ENCODE measurements at regions not wholly inside any gene's neighbourhood (a gene's known extent, or its start where the extent isn't known, plus 50 kb on each side); places are given as distances from the start of the nearest gene placed in this dataset.
"Not testable (repeated sequence)": the region's sequence is repeated elsewhere in the genome, so short reads cannot be mapped to it uniquely, and the experiment has no call there.

GRCh38 chr16:64121473-64121872, 1000.4 kb downstream of the CDH11 start:
- no peak for DNase-seq (ENCODE audit: low read depth in 2 of 2)

- no peak for DNase-seq (ENCODE audit: low read depth in 2 of 2)
Measured at GRCh38 chr16:64116151-64116550, 1005.7 kb downstream of the CDH11 start.

- DNase-seq (ENCODE audit: low read depth in 2 of 2): no peak
Measured at GRCh38 chr16:64109241-64109640, 1012.6 kb downstream of the CDH11 start.

- DNase-seq (ENCODE audit: low read depth in 2 of 2): no peak
Measured at GRCh38 chr16:64102654-64103053, 1019.2 kb downstream of the CDH11 start.

- no peak for DNase-seq (ENCODE audit: low read depth in 2 of 2)
Measured at GRCh38 chr16:64098451-64098850, 1023.4 kb downstream of the CDH11 start.

GRCh38 chr16:64096689-64097088, 1025.2 kb downstream of the CDH11 start:
- no peak for DNase-seq (ENCODE audit: low read depth in 2 of 2)

- DNase-seq (ENCODE audit: low read depth in 2 of 2): no peak
Measured at GRCh38 chr16:64094992-64095634, 1026.8 kb downstream of the CDH11 start.

- no peak for DNase-seq (ENCODE audit: low read depth in 2 of 2)
Measured at GRCh38 chr16:64094181-64094965, 1027.5 kb downstream of the CDH11 start.

GRCh38 chr16:64092271-64092670, 1029.6 kb downstream of the CDH11 start:
- no peak for DNase-seq (ENCODE audit: low read depth in 2 of 2)

- DNase-seq (ENCODE audit: low read depth in 2 of 2): no peak
Measured at GRCh38 chr16:64090327-64090726, 1031.5 kb downstream of the CDH11 start.

GRCh38 chr16:64089697-64090096, 1032.2 kb downstream of the CDH11 start:
- DNase-seq (ENCODE audit: low read depth in 2 of 2): no peak

- no peak for DNase-seq (ENCODE audit: low read depth in 2 of 2)
Measured at GRCh38 chr16:64088838-64089237, 1033.0 kb downstream of the CDH11 start.

GRCh38 chr16:64085296-64085695, 1036.6 kb downstream of the CDH11 start:
- no peak for DNase-seq (ENCODE audit: low read depth in 2 of 2)

- no peak for DNase-seq (ENCODE audit: low read depth in 2 of 2)
Measured at GRCh38 chr16:64084706-64085105, 1037.2 kb downstream of the CDH11 start.

GRCh38 chr16:64083428-64084129, 1038.3 kb downstream of the CDH11 start:
- no peak for DNase-seq (ENCODE audit: low read depth in 2 of 2)

GRCh38 chr16:64077242-64077641, 1044.6 kb downstream of the CDH11 start:
- DNase-seq (ENCODE audit: low read depth in 2 of 2): no peak

GRCh38 chr16:64074706-64075105, 1047.2 kb downstream of the CDH11 start:
- no peak for DNase-seq (ENCODE audit: low read depth in 2 of 2)

- DNase-seq (ENCODE audit: low read depth in 2 of 2): not testable (repeated sequence)
Measured at GRCh38 chr16:64072131-64072730, 1049.6 kb downstream of the CDH11 start.

- no peak for DNase-seq (ENCODE audit: low read depth in 2 of 2)
Measured at GRCh38 chr16:64065523-64065922, 1056.3 kb downstream of the CDH11 start.

- no peak for DNase-seq (ENCODE audit: low read depth in 2 of 2)
Measured at GRCh38 chr16:64061621-64062020, 1060.2 kb downstream of the CDH11 start.

GRCh38 chr16:64060631-64061030, 1061.2 kb downstream of the CDH11 start:
- DNase-seq (ENCODE audit: low read depth in 2 of 2): no peak

GRCh38 chr16:64058685-64059084, 1063.2 kb downstream of the CDH11 start:
- no peak for DNase-seq (ENCODE audit: low read depth in 2 of 2)

Measured in stimulated activated CD4-positive, alpha-beta T cell treated with anti-CD3 and anti-CD28 coated beads, Interleukin-4, amount 100 ng/mL, for 48 hours (primary cell).